GM23248 (cell line): ENCODE measurements at regions not wholly inside any gene's neighbourhood (a gene's known extent, or its start where the extent isn't known, plus 50 kb on each side); places are given as distances from the start of the nearest gene placed in this dataset.

Experiments used
- EZH2 ChIP-seq: fragments of 200-600 bp; sonication (generic); IDR thresholded peaks from 2 replicates; pipeline ENCODE4 v1.6.1; 2018; ENCODE audit warnings: antibody characterized with exemption, mild to moderate bottlenecking; ENCODE audit not compliant: insufficient read depth, poor library complexity, severe bottlenecking
- EZH2phosphoT487 ChIP-seq: fragments of 200-600 bp; sonication (generic); IDR thresholded peaks from 2 replicates; pipeline ENCODE4 v1.6.1; 2018; ENCODE audit warnings: antibody characterized with exemption, moderate library complexity, mild to moderate bottlenecking, low read depth; ENCODE audit not compliant: insufficient read depth

DNA sequence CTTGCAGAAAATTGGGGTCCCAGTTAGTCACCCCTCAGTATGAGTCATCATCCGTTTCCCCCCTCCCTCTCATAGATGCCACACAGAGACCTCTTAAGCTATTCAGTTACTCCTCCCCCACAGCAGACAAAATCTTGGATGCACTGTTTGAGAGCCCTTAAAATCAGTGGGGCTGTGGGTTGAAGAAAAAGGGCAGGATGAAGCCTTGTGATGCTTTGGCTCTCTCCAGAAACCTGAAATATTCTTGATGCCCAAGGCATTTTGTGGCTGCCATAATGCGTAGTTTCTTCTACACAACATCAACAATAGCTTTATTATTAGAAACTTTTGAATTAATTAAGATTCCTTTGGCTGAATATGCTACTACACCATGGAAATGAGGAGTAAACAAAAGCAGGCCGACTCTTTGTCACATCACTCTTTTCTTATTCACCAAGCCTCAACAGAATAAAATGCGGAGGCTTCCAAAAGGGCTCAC lies 133.8 kb downstream of the MRPS30 start:
- TF ChIP-seq EZH2phosphoT487 (no peak), EZH2 (no peak)
